PC-9 (cell line): ENCODE measurements at regions not wholly inside any gene's neighbourhood (a gene's known extent, or its start where the extent isn't known, plus 50 kb on each side); places are given as distances from the start of the nearest gene placed in this dataset.
"Not testable (repeated sequence)": the region's sequence is repeated elsewhere in the genome, so short reads cannot be mapped to it uniquely, and the experiment has no call there.

ENCODE experiments used
- BruUV-seq: library from RNA; stranded (reverse); fragments of 400-500 nt; replicated peaks from 2 replicates; lab custom pipeline; 2021; lab: Mats Ljungman, UMichigan
- CTCF ChIA-PET: fragments of 300-600 bp; sonication (Branson Sonifier 250); formaldehyde crosslinking; loops from one replicate; lab custom pipeline; 2022; ENCODE audit warnings: antibody characterized with exemption; lab: Charles Lee
- POLR2A ChIA-PET: fragments of 300-600 bp; sonication (Branson Sonifier 250); formaldehyde crosslinking; loops from one replicate; lab custom pipeline; 2022; ENCODE audit warnings: antibody characterized with exemption; ENCODE audit not compliant: unreplicated experiment; lab: Charles Lee
- DNase-seq, 2 experiments: peaks; one replicate each; pipeline versions ENCODE4 v3.0.0 to v3.0.0-alpha.2; 2015 to 2022; ENCODE audit warnings: mixed read lengths in 1 of 2
- H2AFZ ChIP-seq: fragments of 200-600 bp; sonication (generic); 2 replicates; pipeline ENCODE4 v1.8.1; 2017; ENCODE audit warnings: antibody characterized with exemption
- H3F3A ChIP-seq: fragments of 200-600 bp; sonication (generic); 2 replicates; pipeline ENCODE4 v1.8.1; 2017; ENCODE audit warnings: antibody characterized with exemption, mild to moderate bottlenecking, low read depth; ENCODE audit not compliant: insufficient read depth
- H3K27ac ChIP-seq: fragments of 200-600 bp; sonication (generic); 2 replicates; pipeline ENCODE4 v1.6.1; 2016; ENCODE audit warnings: mixed run types
- H3K27me3 ChIP-seq: fragments of 200-600 bp; sonication (generic); 2 replicates; pipeline ENCODE4 v1.6.1; 2016; ENCODE audit warnings: low read depth, mixed run types; ENCODE audit not compliant: insufficient read depth
- H3K36me3 ChIP-seq: fragments of 200-600 bp; sonication (generic); 2 replicates; pipeline ENCODE4 v1.6.1; 2016; ENCODE audit warnings: low read depth, mixed run types
- H3K4me1 ChIP-seq: fragments of 200-600 bp; sonication (generic); replicated peaks from 2 replicates; pipeline ENCODE4 v1.6.1; 2016; ENCODE audit warnings: mixed run types; ENCODE audit not compliant: insufficient read depth
- H3K4me2 ChIP-seq: fragments of 200-600 bp; sonication (generic); 2 replicates; pipeline ENCODE4 v1.6.1; 2017; ENCODE audit warnings: mixed run types
- H3K4me3 ChIP-seq: fragments of 200-600 bp; sonication (generic); 2 replicates; pipeline ENCODE4 v1.6.1; 2016; ENCODE audit warnings: mixed run types
- H3K79me2 ChIP-seq: fragments of 200-600 bp; sonication (generic); 2 replicates; pipeline ENCODE4 v1.6.1; 2017; ENCODE audit warnings: low read depth, mixed run types
- H3K9me2 ChIP-seq: fragments of 200-600 bp; sonication (generic); 2 replicates; pipeline ENCODE4 v1.8.1; 2017; ENCODE audit warnings: mild to moderate bottlenecking; ENCODE audit not compliant: insufficient read depth
- H3K9me3 ChIP-seq: fragments of 200-600 bp; sonication (generic); 2 replicates; pipeline ENCODE4 v1.8.1; 2016; ENCODE audit warnings: low read depth; ENCODE audit not compliant: insufficient read depth
- H4K20me1 ChIP-seq: fragments of 200-600 bp; sonication (generic); 2 replicates; pipeline ENCODE4 v1.8.1; 2017; ENCODE audit not compliant: insufficient read depth
- CTCF ChIP-seq: fragments of 200-600 bp; sonication (generic); conservative IDR thresholded peaks from 2 replicates; pipeline ENCODE4 v1.6.1; 2017; ENCODE audit warnings: mixed run types, antibody characterized with exemption, mild to moderate bottlenecking, moderate library complexity
- EZH2 ChIP-seq: fragments of 200-600 bp; sonication (generic); IDR thresholded peaks from 2 replicates; pipeline ENCODE4 v1.8.0; 2017; ENCODE audit warnings: antibody characterized with exemption, low read depth
- intact Hi-C: fragments of 100-400 bp; cut with micrococcal nuclease; formaldehyde crosslinking; loops from one replicate; pipeline ENCODE4 v1.10.0; 2022; ENCODE audit not compliant: unreplicated experiment

- H3K27me3 ChIP-seq: no peaks in the 10 kb centered on the region
- H3K4me1 ChIP-seq: no peaks in the 10 kb centered on the region
- BruUV-seq: no TSS peak
- no peak overlapping the region for H3K4me2 ChIP-seq
- no peaks in the 10 kb centered on the region for H3F3A ChIP-seq
- no peak overlapping the region for H3K27ac ChIP-seq
- TF ChIP-seq CTCF (no peak), EZH2 (no peak)
- ChIA-PET POLR2A (no interaction called here), CTCF (no interaction called here)
- no peaks in the 10 kb centered on the region for H4K20me1 ChIP-seq
- no peaks in the 10 kb centered on the region for H3K9me3 ChIP-seq
- no peaks in the 10 kb centered on the region for H3K36me3 ChIP-seq
- no peak for DNase-seq
- no peaks in the 10 kb centered on the region for H3K79me2 ChIP-seq
- no peak overlapping the region for H2AFZ ChIP-seq
- no peak overlapping the region for H3K4me3 ChIP-seq
- no peaks in the 10 kb centered on the region for H3K9me2 ChIP-seq
- intact Hi-C loops: no loop called here
Observed at GRCh38 chr3:19815805-19816204, 118.2 kb downstream of the EFHB start.

- H3K36me3 ChIP-seq, H3K4me1 ChIP-seq, H4K20me1 ChIP-seq, H2AFZ ChIP-seq, H3K4me2 ChIP-seq, H3K27ac ChIP-seq, H3K27me3 ChIP-seq, H3K9me2 ChIP-seq, H3K4me3 ChIP-seq, H3K79me2 ChIP-seq, H3F3A ChIP-seq, intact Hi-C loops, CTCF ChIA-PET, BruUV-seq, DNase-seq, POLR2A ChIA-PET, H3K9me3 ChIP-seq: not testable (repeated sequence)
Observed at GRCh38 chr3:19813743-19814142, 120.3 kb downstream of the EFHB start.

- CTCF ChIA-PET: no interaction called here
- no peaks in the 10 kb centered on the region for H4K20me1 ChIP-seq
- TF ChIP-seq EZH2 (no peak), CTCF (no peak)
- no peaks in the 10 kb centered on the region for H3F3A ChIP-seq
- DNase-seq: no peak
- no peaks in the 10 kb centered on the region for H3K27me3 ChIP-seq
- intact Hi-C loops: no loop called here
- H3K4me2 ChIP-seq: no peak overlapping the region
- H3K4me3 ChIP-seq: no peak overlapping the region
- H3K4me1 ChIP-seq: no peaks in the 10 kb centered on the region
- no TSS peak for BruUV-seq
- no peak overlapping the region for H3K27ac ChIP-seq
- no peak overlapping the region for H2AFZ ChIP-seq
- H3K9me2 ChIP-seq: no peaks in the 10 kb centered on the region
- H3K36me3 ChIP-seq: no peaks in the 10 kb centered on the region
- H3K79me2 ChIP-seq: no peaks in the 10 kb centered on the region
- POLR2A ChIA-PET: no interaction called here
- H3K9me3 ChIP-seq: no peaks in the 10 kb centered on the region
Observed at GRCh38 chr3:19811689-19812088, 122.3 kb downstream of the EFHB start.

- H3F3A ChIP-seq: no peaks in the 10 kb centered on the region
- intact Hi-C loops: no loop called here
- DNase-seq: no peak
- no peak overlapping the region for H3K4me2 ChIP-seq
- no peak overlapping the region for H3K27ac ChIP-seq
- H3K36me3 ChIP-seq: no peaks in the 10 kb centered on the region
- BruUV-seq: no TSS peak
- no peak overlapping the region for H3K4me3 ChIP-seq
- ChIA-PET POLR2A (no interaction called here), CTCF (no interaction called here)
- no peaks in the 10 kb centered on the region for H3K9me3 ChIP-seq
- no peaks in the 10 kb centered on the region for H3K4me1 ChIP-seq
- TF ChIP-seq EZH2: no peak
- TF ChIP-seq CTCF: no peak
- no peaks in the 10 kb centered on the region for H4K20me1 ChIP-seq
- H2AFZ ChIP-seq: no peak overlapping the region
- no peaks in the 10 kb centered on the region for H3K27me3 ChIP-seq
- H3K9me2 ChIP-seq: no peaks in the 10 kb centered on the region
- H3K79me2 ChIP-seq: no peaks in the 10 kb centered on the region
Observed at GRCh38 chr3:19808834-19809233, 125.2 kb downstream of the EFHB start.
